NCI-H69 (cell line): ENCODE measurements at regions not wholly inside any gene's neighbourhood (a gene's known extent, or its start where the extent isn't known, plus 50 kb on each side); places are given as distances from the start of the nearest gene placed in this dataset.
A peak's percentile ranks its signal among the peaks of the same experiment; 100 is the strongest.
"Not testable (repeated sequence)": the region's sequence is repeated elsewhere in the genome, so short reads cannot be mapped to it uniquely, and the experiment has no call there.

Source experiments
- DNase-seq: peaks from one replicate; lab custom pipeline; 2025; lab: John Stamatoyannopoulos, UW

GRCh38 chr4:123159479-123159878 lies 237.1 kb upstream of the NUDT6 start:
- DNase-seq: no peak

GRCh38 chr4:123162859-123163258 lies 233.7 kb upstream of the SPRY1 start:
- no peak for DNase-seq

GRCh38 chr4:123163501-123163900 lies 233.1 kb upstream of the SPRY1 start:
- no peak for DNase-seq

GRCh38 chr4:123166023-123166422 lies 230.6 kb upstream of the SPRY1 start:
- no peak for DNase-seq

GRCh38 chr4:123167931-123168330 lies 228.7 kb upstream of the SPRY1 start:
- DNase-seq: no peak

- DNase-seq: no peak
Measured at GRCh38 chr4:123168812-123169211, 227.8 kb upstream of the SPRY1 start.

- no peak for DNase-seq
Measured at GRCh38 chr4:123170843-123171242, 225.8 kb upstream of the SPRY1 start.

GRCh38 chr4:123176605-123177004 lies 220.0 kb upstream of the SPRY1 start:
- DNase-seq: no peak

- DNase-seq: no peak
Measured at GRCh38 chr4:123182289-123182688, 214.3 kb upstream of the SPRY1 start.

GRCh38 chr4:123183308-123183707 lies 213.3 kb upstream of the SPRY1 start:
- DNase-seq: no peak

- not testable (repeated sequence) for DNase-seq
Measured at GRCh38 chr4:123183754-123184153, 212.8 kb upstream of the SPRY1 start.

- no peak for DNase-seq
Measured at GRCh38 chr4:123186731-123187130, 209.9 kb upstream of the SPRY1 start.

GRCh38 chr4:123190176-123190575 lies 206.4 kb upstream of the SPRY1 start:
- DNase-seq: no peak

GRCh38 chr4:123191728-123192127 lies 204.9 kb upstream of the SPRY1 start:
- no peak for DNase-seq

GRCh38 chr4:123193802-123194367 lies 202.7 kb upstream of the SPRY1 start:
- DNase-seq: no peak

GRCh38 chr4:123198706-123199105 lies 197.9 kb upstream of the SPRY1 start:
- no peak for DNase-seq

GRCh38 chr4:123200051-123200940 lies 196.3 kb upstream of the SPRY1 start:
- no peak for DNase-seq

- no peak for DNase-seq
Measured at GRCh38 chr4:123204737-123205136, 191.9 kb upstream of the SPRY1 start.

- DNase-seq: no peak
Measured at GRCh38 chr4:123206016-123206415, 190.6 kb upstream of the SPRY1 start.

GRCh38 chr4:123209436-123209835 lies 187.2 kb upstream of the SPRY1 start:
- DNase-seq: no peak

GRCh38 chr4:123215536-123215935 lies 181.1 kb upstream of the SPRY1 start:
- no peak for DNase-seq

- DNase-seq: no peak
Measured at GRCh38 chr4:123216543-123216942, 180.1 kb upstream of the SPRY1 start.

- DNase-seq: peak; percentile 27
Measured at GRCh38 chr4:123216946-123217345, 179.6 kb upstream of the SPRY1 start.

GRCh38 chr4:123217664-123218063 lies 178.9 kb upstream of the SPRY1 start:
- DNase-seq: peak; percentile 53
